Mesodermal cell (in vitro differentiated cells): ENCODE measurements at regions not wholly inside any gene's neighbourhood (a gene's known extent, or its start where the extent isn't known, plus 50 kb on each side); places are given as distances from the start of the nearest gene placed in this dataset.

ENCODE experiments used
- H3K27ac ChIP-seq: 2 replicates; pipeline ENCODE4 v1.7.0; 2013; ENCODE audit warnings: mild to moderate bottlenecking, low read depth, low read length, moderate library complexity; ENCODE audit not compliant: severe bottlenecking
- H3K36me3 ChIP-seq: 2 replicates; pipeline ENCODE4 v1.7.1; 2013; ENCODE audit warnings: mild to moderate bottlenecking, low read length, moderate library complexity; ENCODE audit not compliant: control insufficient read depth, insufficient read depth
- H3K4me1 ChIP-seq: one replicate; pipeline ENCODE4 v1.7.1; 2013; ENCODE audit warnings: mild to moderate bottlenecking, low read length; ENCODE audit not compliant: insufficient read depth, control insufficient read depth, poor library complexity, severe bottlenecking
- H3K4me3 ChIP-seq: 2 replicates; pipeline ENCODE4 v1.7.0; 2013; ENCODE audit warnings: low read length, control low read depth, mild to moderate bottlenecking; ENCODE audit not compliant: insufficient read depth, poor library complexity, severe bottlenecking; ENCODE audit errors: extremely low read depth
- H3K9me3 ChIP-seq: 2 replicates; pipeline ENCODE4 v1.7.1; 2013; ENCODE audit warnings: mild to moderate bottlenecking, low read length, moderate library complexity; ENCODE audit not compliant: control insufficient read depth
- WGBS, 2 experiments: methylation state at CpG; one replicate each; pipeline ENCODE4 v1.1.5; 2013; ENCODE audit warnings: missing lambda C conversion rate in 2 of 2; ENCODE audit not compliant: insufficient coverage in 2 of 2; 5-methylcytosine and 5-hydroxymethylcytosine counted together

- Histone ChIP-seq H3K36me3 (no peaks in the 10 kb centered on the region), H3K4me3 (no peak overlapping the region), H3K4me1 (peaks cover 10% of the 10 kb centered on the region), H3K9me3 (no peaks in the 10 kb centered on the region), H3K27ac (no peak overlapping the region)
- WGBS, 2 experiments = 87 to 91% methylated on average over 6 to 7 of the region's 8 CpGs
Measured at GRCh38 chr17:77885678-77886386, 72.7 kb upstream of the TNRC6C start.

- 93 to 97% methylated on average over 11 to 13 of the region's 13 CpGs for whole genome bisulfite sequencing, 2 experiments
- Histone ChIP-seq H3K9me3 (no peaks in the 10 kb centered on the region), H3K4me1 (peaks cover 8% of the 10 kb centered on the region), H3K36me3 (no peaks in the 10 kb centered on the region), H3K4me3 (no peak overlapping the region), H3K27ac (no peak overlapping the region)
Measured at GRCh38 chr17:77886387-77886728, 72.1 kb upstream of the TNRC6C start.

- H3K9me3 ChIP-seq = no peaks in the 10 kb centered on the region
- H3K4me3 ChIP-seq = no peak overlapping the region
- no peaks in the 10 kb centered on the region for H3K36me3 ChIP-seq
- peaks cover 3% of the 10 kb centered on the region for H3K4me1 ChIP-seq
- 100% methylated on average over 1 of the region's 4 CpGs for WGBS, 2 experiments
- no peak overlapping the region for H3K27ac ChIP-seq
Measured at GRCh38 chr17:77887110-77887463, 71.4 kb upstream of the TNRC6C start.

- peak overlapping the region; percentile 27 for H3K4me3 ChIP-seq
- no peaks in the 10 kb centered on the region for H3K4me1 ChIP-seq
- H3K27ac ChIP-seq = no peak overlapping the region
- no peaks in the 10 kb centered on the region for H3K9me3 ChIP-seq
- WGBS, 2 experiments = 55 to 70% methylated on average over 33 to 41 of the region's 44 CpGs
- H3K36me3 ChIP-seq = no peaks in the 10 kb centered on the region
Measured at GRCh38 chr17:77887464-77888241, 70.8 kb upstream of the TNRC6C start.

- no peaks in the 10 kb centered on the region for H3K36me3 ChIP-seq
- no peaks in the 10 kb centered on the region for H3K9me3 ChIP-seq
- peak overlapping the region; percentile 27 for H3K4me3 ChIP-seq
- H3K27ac ChIP-seq = no peak overlapping the region
- H3K4me1 ChIP-seq = no peaks in the 10 kb centered on the region
- WGBS, 2 experiments = 79 to 85% methylated on average over 7 to 8 of the region's 13 CpGs
Measured at GRCh38 chr17:77888242-77889134, 70.0 kb upstream of the TNRC6C start.

- 86 to 100% methylated on average over 2 to 4 of the region's 4 CpGs for WGBS, 2 experiments
- H3K4me1 ChIP-seq = no peaks in the 10 kb centered on the region
- H3K27ac ChIP-seq = no peak overlapping the region
- H3K4me3 ChIP-seq = no peak overlapping the region
- no peaks in the 10 kb centered on the region for H3K36me3 ChIP-seq
- H3K9me3 ChIP-seq = no peaks in the 10 kb centered on the region
Measured at GRCh38 chr17:77889135-77889505, 69.4 kb upstream of the TNRC6C start.

- H3K9me3 ChIP-seq = no peaks in the 10 kb centered on the region
- H3K36me3 ChIP-seq = no peaks in the 10 kb centered on the region
Measured at GRCh38 chr17:77889866-77890760, 68.4 kb upstream of the TNRC6C start.

GRCh38 chr17:77890771-77891170 lies 67.7 kb upstream of the TNRC6C start:
- no peak overlapping the region for H3K27ac ChIP-seq
- no peaks in the 10 kb centered on the region for H3K36me3 ChIP-seq
- no peaks in the 10 kb centered on the region for H3K9me3 ChIP-seq
- H3K4me1 ChIP-seq = no peaks in the 10 kb centered on the region
- H3K4me3 ChIP-seq = no peak overlapping the region
- WGBS, 2 experiments = 87 to 96% methylated on average over 3 of the region's 3 CpGs

More at GRCh38 chr17:77889866-77890760, 68.4 kb upstream of the TNRC6C start:
- WGBS, 2 experiments = 86 to 91% methylated on average over 22 to 27 of the region's 28 CpGs
- Histone ChIP-seq H3K27ac (no peak overlapping the region), H3K4me1 (no peaks in the 10 kb centered on the region), H3K4me3 (no peak overlapping the region)

GRCh38 chr17:77891602-77892001 lies 66.9 kb upstream of the TNRC6C start:
- Histone ChIP-seq H3K36me3 (no peaks in the 10 kb centered on the region), H3K9me3 (no peaks in the 10 kb centered on the region), H3K4me1 (no peaks in the 10 kb centered on the region), H3K27ac (no peak overlapping the region), H3K4me3 (no peak overlapping the region)
- 70 to 81% methylated on average over 3 to 7 of the region's 8 CpGs for WGBS, 2 experiments

- 85 to 90% methylated on average over 5 to 6 of the region's 7 CpGs for WGBS, 2 experiments
- H3K27ac ChIP-seq = no peak overlapping the region
- H3K36me3 ChIP-seq = no peaks in the 10 kb centered on the region
- no peaks in the 10 kb centered on the region for H3K4me1 ChIP-seq
- no peak overlapping the region for H3K4me3 ChIP-seq
- no peaks in the 10 kb centered on the region for H3K9me3 ChIP-seq
Measured at GRCh38 chr17:77892031-77892430, 66.5 kb upstream of the TNRC6C start.
